ENCODE measurements at regions not wholly inside any gene's neighbourhood (a gene's known extent, or its start where the extent isn't known, plus 50 kb on each side); places are given as distances from the start of the nearest gene placed in this dataset.

- TF ChIP-seq CTCF (conservative IDR thresholded peaks at IDR 0.05; ENCODE audit: low read length) = no peak
- no peak for TF ChIP-seq EZH2phosphoT487 (IDR thresholded peaks at IDR 0.05; ENCODE audit: borderline replicate concordance)
Measured at GRCh38 chr3:107959550-107960154, 131.2 kb downstream of the CD47 start.
